ES-I3 (cell line): ENCODE measurements at regions not wholly inside any gene's neighbourhood (a gene's known extent, or its start where the extent isn't known, plus 50 kb on each side); places are given as distances from the start of the nearest gene placed in this dataset.

Experiments
- H3K36me3 ChIP-seq: 2 replicates; pipeline ENCODE4 v1.6.1; 2013; ENCODE audit warnings: mild to moderate bottlenecking, low read length, control low read depth, moderate library complexity; ENCODE audit not compliant: insufficient read depth
- H3K4me1 ChIP-seq: 2 replicates; pipeline ENCODE4 v1.6.1; 2013; ENCODE audit warnings: mild to moderate bottlenecking, control low read depth, low read length; ENCODE audit not compliant: insufficient read depth
- H3K9ac ChIP-seq: 2 replicates; pipeline ENCODE4 v1.6.1; 2013; ENCODE audit warnings: low read depth, mild to moderate bottlenecking, low read length, moderate library complexity
- H3K9me3 ChIP-seq: 2 replicates; pipeline ENCODE4 v1.6.1; 2013; ENCODE audit warnings: mild to moderate bottlenecking, low read length, moderate library complexity; ENCODE audit not compliant: control insufficient read depth, insufficient read depth

- H3K4me1 ChIP-seq = no peaks in the 10 kb centered on the region
- H3K9me3 ChIP-seq = no peaks in the 10 kb centered on the region
- no peak overlapping the region for H3K9ac ChIP-seq
- no peaks in the 10 kb centered on the region for H3K36me3 ChIP-seq
Measured at GRCh38 chr1:219773110-219773509, 155.2 kb downstream of the SLC30A10 start.

- Histone ChIP-seq H3K9ac (no peak overlapping the region), H3K9me3 (no peaks in the 10 kb centered on the region), H3K36me3 (no peaks in the 10 kb centered on the region), H3K4me1 (no peaks in the 10 kb centered on the region)
Measured at GRCh38 chr1:219772265-219773036, 155.9 kb downstream of the SLC30A10 start.

DNA sequence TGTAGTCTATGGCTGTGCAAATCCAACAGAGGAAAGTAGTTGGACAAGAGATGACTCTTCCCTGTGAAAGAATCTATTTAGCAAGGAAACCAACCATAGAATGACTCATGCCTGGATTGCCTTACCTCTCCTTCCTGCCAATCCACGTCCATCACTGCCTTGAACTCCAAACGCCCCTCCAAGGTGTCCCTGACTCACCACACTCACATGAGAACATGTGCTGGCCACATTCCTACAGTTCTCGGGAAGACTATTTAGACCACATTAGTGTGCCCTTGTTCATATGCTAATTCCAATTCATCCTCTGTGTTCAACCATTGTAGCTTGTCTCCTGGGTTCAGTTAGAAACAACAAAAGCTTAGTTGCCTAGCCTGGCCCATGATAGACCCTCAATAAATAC, 157.3 kb downstream of the SLC30A10 start:
- H3K9ac ChIP-seq = no peak overlapping the region
- H3K36me3 ChIP-seq = no peaks in the 10 kb centered on the region

GRCh38 chr1:219763321-219763720, 150.4 kb upstream of the ZC3H11B start:
- no peaks in the 10 kb centered on the region for H3K36me3 ChIP-seq
- no peak overlapping the region for H3K9ac ChIP-seq
- H3K9me3 ChIP-seq = no peaks in the 10 kb centered on the region
- no peaks in the 10 kb centered on the region for H3K4me1 ChIP-seq

More for the DNA sequence above, 157.3 kb downstream of the SLC30A10 start:
- H3K4me1 ChIP-seq = no peaks in the 10 kb centered on the region
- H3K9me3 ChIP-seq = no peaks in the 10 kb centered on the region

GRCh38 chr1:219761208-219761860, 148.4 kb upstream of the ZC3H11B start:
- H3K36me3 ChIP-seq = no peaks in the 10 kb centered on the region
- H3K4me1 ChIP-seq = no peaks in the 10 kb centered on the region
- no peak overlapping the region for H3K9ac ChIP-seq
- no peaks in the 10 kb centered on the region for H3K9me3 ChIP-seq

DNA sequence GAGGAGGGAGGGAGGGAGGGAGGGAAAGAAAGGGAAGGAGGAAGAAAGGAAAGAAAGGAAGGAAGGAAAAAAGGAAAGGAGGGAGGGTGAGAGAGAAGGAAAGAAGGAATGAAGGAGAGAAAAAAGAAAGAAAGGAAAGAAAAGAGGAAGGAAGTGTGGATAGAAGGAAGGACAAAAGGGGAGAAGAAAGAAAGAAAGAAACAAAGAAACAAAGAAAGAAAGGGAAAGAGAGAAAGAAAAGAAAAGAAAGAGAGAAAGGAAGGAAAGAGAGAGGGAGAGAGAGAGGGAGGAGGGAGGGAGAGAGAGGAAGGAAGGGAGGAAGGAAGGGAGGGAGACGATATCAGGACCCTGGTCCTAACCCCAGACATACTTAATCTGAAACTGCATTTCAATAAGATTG, 146.2 kb upstream of the ZC3H11B start:
- no peaks in the 10 kb centered on the region for H3K36me3 ChIP-seq
- no peaks in the 10 kb centered on the region for H3K9me3 ChIP-seq
- no peak overlapping the region for H3K9ac ChIP-seq
- H3K4me1 ChIP-seq = no peaks in the 10 kb centered on the region

DNA sequence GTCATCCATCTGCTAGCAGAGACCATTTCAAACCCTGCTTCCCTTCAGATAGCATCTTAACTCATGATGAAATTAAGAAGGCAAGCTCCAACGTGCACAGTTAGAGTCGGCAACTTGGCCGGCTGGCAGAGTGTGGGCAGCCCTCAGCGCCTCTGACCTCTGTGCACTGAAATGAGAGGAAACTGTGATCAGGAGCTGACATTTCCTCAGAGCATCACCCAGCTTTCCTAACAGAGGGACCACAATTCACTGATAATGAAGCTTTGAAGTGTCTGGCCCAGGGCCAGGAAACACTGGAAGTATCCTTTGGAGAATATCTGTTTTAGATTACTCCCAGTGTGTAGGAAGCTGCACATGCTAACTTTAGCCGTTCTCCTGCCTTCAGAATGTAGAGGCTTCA, 145.0 kb upstream of the ZC3H11B start:
- no peaks in the 10 kb centered on the region for H3K9me3 ChIP-seq
- no peak overlapping the region for H3K9ac ChIP-seq
- no peaks in the 10 kb centered on the region for H3K36me3 ChIP-seq
- no peaks in the 10 kb centered on the region for H3K4me1 ChIP-seq

DNA sequence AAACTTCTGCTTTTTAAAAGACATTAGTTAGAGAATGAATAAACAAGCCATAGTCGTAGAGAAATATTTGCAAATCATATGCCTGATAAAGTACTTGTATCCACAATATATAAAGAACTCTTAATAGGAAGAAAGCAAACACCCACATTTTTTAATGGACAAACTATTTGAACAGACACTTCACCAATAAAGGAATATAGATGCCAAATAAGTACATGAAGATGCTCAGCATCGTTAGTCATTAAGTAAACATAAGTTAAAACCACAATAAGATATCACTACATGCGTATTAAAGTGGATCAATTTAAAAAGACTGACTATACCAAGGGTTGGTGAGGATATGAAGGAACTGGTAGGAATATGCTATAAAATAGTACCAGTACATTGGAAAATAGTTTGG, 142.3 kb upstream of the ZC3H11B start:
- Histone ChIP-seq H3K9me3 (no peaks in the 10 kb centered on the region), H3K9ac (no peak overlapping the region), H3K36me3 (no peaks in the 10 kb centered on the region), H3K4me1 (no peaks in the 10 kb centered on the region)

- no peaks in the 10 kb centered on the region for H3K9me3 ChIP-seq
- H3K4me1 ChIP-seq = no peaks in the 10 kb centered on the region
- H3K9ac ChIP-seq = no peak overlapping the region
- H3K36me3 ChIP-seq = no peaks in the 10 kb centered on the region
Measured at GRCh38 chr1:219754767-219755166, 141.9 kb upstream of the ZC3H11B start.

GRCh38 chr1:219753914-219754313, 141.0 kb upstream of the ZC3H11B start:
- H3K9ac ChIP-seq = no peak overlapping the region
- H3K9me3 ChIP-seq = no peaks in the 10 kb centered on the region
- H3K36me3 ChIP-seq = no peaks in the 10 kb centered on the region
- no peaks in the 10 kb centered on the region for H3K4me1 ChIP-seq

DNA sequence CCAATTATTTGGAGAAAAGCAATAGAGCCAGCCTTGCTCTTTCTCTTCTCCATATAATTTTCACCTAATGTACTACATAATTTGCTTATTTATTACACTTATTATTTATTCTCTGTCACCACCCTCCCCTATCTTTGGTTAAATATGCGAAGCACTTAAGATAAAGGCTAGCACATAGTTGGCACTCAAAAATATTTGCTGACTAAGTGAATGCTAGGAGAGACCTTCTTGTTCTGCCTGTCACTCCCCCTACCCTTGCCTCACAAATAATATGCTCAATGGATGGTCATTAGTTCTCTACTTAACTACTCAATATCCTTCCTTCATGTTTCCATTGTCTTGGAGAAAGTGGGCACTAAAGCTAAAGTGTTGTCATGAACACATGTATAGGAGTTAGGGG, 139.7 kb upstream of the ZC3H11B start:
- H3K36me3 ChIP-seq = no peaks in the 10 kb centered on the region
- no peak overlapping the region for H3K9ac ChIP-seq

DNA sequence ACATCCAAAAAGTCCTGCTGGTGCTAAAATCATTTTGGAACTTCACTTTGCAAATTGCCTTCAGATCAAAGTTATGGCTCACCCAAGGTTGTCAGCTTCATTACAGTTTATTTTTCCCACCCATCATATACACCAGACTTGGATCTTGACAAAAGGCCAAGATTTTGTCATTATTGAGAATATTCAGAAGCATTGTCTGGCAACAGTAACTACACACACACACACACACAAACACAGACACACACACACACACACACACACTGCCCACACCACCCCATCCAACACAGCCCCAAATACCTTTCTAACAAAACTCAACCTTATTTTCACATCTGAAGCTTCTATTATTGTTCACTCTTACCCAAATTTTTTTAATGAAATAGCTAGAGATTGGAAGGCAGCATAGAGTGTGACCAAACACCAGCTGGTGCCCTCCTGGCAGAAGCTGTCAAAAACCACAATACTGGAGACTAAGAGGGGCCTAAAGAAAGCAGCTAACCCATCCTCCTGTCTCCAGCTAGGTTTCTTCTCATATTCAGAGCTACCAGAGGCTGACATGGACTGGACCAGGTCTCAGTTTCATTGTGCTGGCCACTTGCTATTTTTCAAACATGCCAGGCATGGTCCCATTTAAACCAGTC, 139.1 kb upstream of the ZC3H11B start:
- no peak overlapping the region for H3K9ac ChIP-seq

More for the DNA sequence above, 139.7 kb upstream of the ZC3H11B start:
- Histone ChIP-seq H3K4me1 (no peaks in the 10 kb centered on the region), H3K9me3 (no peaks in the 10 kb centered on the region)

DNA sequence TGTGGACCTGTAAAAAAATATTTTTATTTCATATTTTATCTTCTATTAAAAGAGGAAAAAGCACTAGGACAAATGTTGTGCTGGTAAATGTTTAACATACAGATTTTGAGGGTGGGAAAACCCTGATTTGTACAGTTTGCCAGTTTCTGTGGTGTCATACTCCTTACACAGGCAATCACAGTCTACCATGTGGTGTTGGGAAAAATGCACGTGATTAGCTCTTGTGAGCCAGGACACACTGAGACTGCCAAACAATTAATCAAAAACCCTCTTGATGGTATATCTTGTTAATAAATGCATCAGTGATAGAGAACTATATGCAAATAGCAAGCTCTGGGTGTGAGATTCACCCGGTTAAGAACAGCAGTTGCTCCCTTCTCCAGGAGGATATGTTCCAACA, 136.5 kb upstream of the ZC3H11B start:
- Histone ChIP-seq H3K9ac (no peak overlapping the region), H3K9me3 (no peaks in the 10 kb centered on the region), H3K4me1 (no peaks in the 10 kb centered on the region), H3K36me3 (no peaks in the 10 kb centered on the region)

More for the DNA sequence above, 139.1 kb upstream of the ZC3H11B start:
- Histone ChIP-seq H3K9me3 (no peaks in the 10 kb centered on the region), H3K4me1 (no peaks in the 10 kb centered on the region), H3K36me3 (no peaks in the 10 kb centered on the region)

DNA sequence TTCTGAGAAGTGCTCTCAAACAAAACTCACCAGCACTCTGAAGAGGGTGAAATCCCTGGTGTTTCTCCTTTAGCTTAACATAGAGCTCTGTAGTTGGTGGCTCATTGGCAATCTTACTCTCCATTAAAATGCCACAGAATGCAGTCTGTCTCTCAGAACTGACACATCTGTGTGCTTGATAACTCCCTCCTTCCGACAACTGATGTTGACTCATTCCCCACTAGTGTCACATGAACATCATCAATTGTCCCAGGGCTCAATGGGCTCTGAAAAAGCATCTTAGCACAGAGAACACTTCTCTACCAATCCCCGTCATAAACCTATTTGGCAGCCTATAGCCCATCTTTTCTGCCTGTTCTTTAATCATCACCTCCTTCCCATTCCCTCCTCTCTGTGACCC, 133.2 kb upstream of the ZC3H11B start:
- no peak overlapping the region for H3K9ac ChIP-seq
- no peaks in the 10 kb centered on the region for H3K9me3 ChIP-seq
- no peaks in the 10 kb centered on the region for H3K36me3 ChIP-seq
- H3K4me1 ChIP-seq = no peaks in the 10 kb centered on the region
